Vagina (tissue), 2 donors: ENCODE measurements at regions not wholly inside any gene's neighbourhood (a gene's known extent, or its start where the extent isn't known, plus 50 kb on each side); places are given as distances from the start of the nearest gene placed in this dataset.

Experiments used
- CTCF ChIP-seq, 3 experiments: fragments of 450-650 bp in 2 of 3; fragments of 200-600 bp in 1 of 3; sonication (generic) in 1 of 3; IDR thresholded peaks; one replicate each; pipeline ENCODE4 v1.5.1; 2017 to 2019; ENCODE audit warnings: antibody characterized with exemption in 3 of 3, mild to moderate bottlenecking in 2 of 3, moderate library complexity in 2 of 3
- POLR2A ChIP-seq, 2 donors: fragments of 450-650 bp; IDR thresholded peaks; one replicate each; pipeline ENCODE4 v1.6.1; 2017; ENCODE audit warnings: antibody characterized with exemption in 2 of 2, mild to moderate bottlenecking in 2 of 2, moderate library complexity in 2 of 2
- POLR2AphosphoS5 ChIP-seq, 2 donors: sonication (generic); formaldehyde crosslinking; IDR thresholded peaks; one replicate each; pipeline ENCODE4 v1.9.0; 2017; ENCODE audit warnings: antibody characterized with exemption in 2 of 2, mild to moderate bottlenecking in 2 of 2, low read depth in 1 of 2; ENCODE audit not compliant: insufficient read depth in 1 of 2

- TF ChIP-seq CTCF (IDR thresholded peaks at IDR 0.05) (no peak), POLR2AphosphoS5 (IDR thresholded peaks at IDR 0.05; ENCODE audit: insufficient read depth in 1 of 2, low read depth in 1 of 2) (no peak), POLR2A (IDR thresholded peaks at IDR 0.05) (no peak)
Measured at GRCh38 chr14:51317373-51317772, 77.3 kb downstream of the TMX1 start.
